HFFc6 (cell line): ENCODE measurements at regions not wholly inside any gene's neighbourhood (a gene's known extent, or its start where the extent isn't known, plus 50 kb on each side); places are given as distances from the start of the nearest gene placed in this dataset.

ENCODE experiments used
- DNase-seq: peaks from one replicate; pipeline ENCODE4 v3.0.0-alpha.2; 2018
- H3K27ac Mint-ChIP-seq: 2 replicates; pipeline ENCODE4 v1.8.0; 2020; ENCODE audit warnings: mild to moderate bottlenecking, mixed read lengths
- H3K27me3 Mint-ChIP-seq: 2 replicates; pipeline ENCODE4 v1.8.0; 2021; ENCODE audit warnings: mild to moderate bottlenecking, moderate library complexity, mixed read lengths; ENCODE audit not compliant: insufficient read depth
- H3K36me3 Mint-ChIP-seq: 2 replicates; pipeline ENCODE4 v1.8.0; 2021; ENCODE audit warnings: low read depth, mixed read lengths
- H3K4me1 Mint-ChIP-seq: 2 replicates; pipeline ENCODE4 v1.8.0; 2020; ENCODE audit warnings: low read depth, mixed read lengths
- H3K4me3 Mint-ChIP-seq: 2 replicates; pipeline ENCODE4 v1.8.0; 2020; ENCODE audit warnings: mild to moderate bottlenecking, moderate library complexity, mixed read lengths
- H3K9me3 Mint-ChIP-seq: 2 replicates; pipeline ENCODE4 v1.8.0; 2020; ENCODE audit warnings: mild to moderate bottlenecking, mixed read lengths
- CTCF ChIP-seq: fragments of 200-600 bp; sonication (generic); IDR thresholded peaks from 2 replicates; pipeline ENCODE4 v1.5.0; 2021; ENCODE audit warnings: antibody characterized with exemption, mild to moderate bottlenecking

GRCh38 chr1:232473324-232473723 lies 156.6 kb downstream of the SIPA1L2 start:
- no peaks in the 10 kb centered on the region for H3K36me3 Mint-ChIP-seq
- no peaks in the 10 kb centered on the region; the same call in 1 of the 2 replicates for H3K27me3 Mint-ChIP-seq
- peaks cover 55% of the 10 kb centered on the region for H3K9me3 Mint-ChIP-seq
- no peaks in the 10 kb centered on the region for H3K4me1 Mint-ChIP-seq
- DNase-seq = no peak
- no peak overlapping the region for H3K4me3 Mint-ChIP-seq
- TF ChIP-seq CTCF = no peak
- peak overlapping the region; percentile 7; the same call in 1 of the 2 replicates for H3K27ac Mint-ChIP-seq

- no peaks in the 10 kb centered on the region for H3K4me1 Mint-ChIP-seq
- H3K4me3 Mint-ChIP-seq = no peak overlapping the region
- peak; percentile 4 for DNase-seq
- peaks cover 57% of the 10 kb centered on the region for H3K9me3 Mint-ChIP-seq
- peak overlapping the region; percentile 7; the same call in 1 of the 2 replicates for H3K27ac Mint-ChIP-seq
- no peaks in the 10 kb centered on the region for H3K36me3 Mint-ChIP-seq
- no peaks in the 10 kb centered on the region; the same call in 1 of the 2 replicates for H3K27me3 Mint-ChIP-seq
- no peak for TF ChIP-seq CTCF
Observed at GRCh38 chr1:232472485-232473041, 157.4 kb downstream of the SIPA1L2 start.

- no peaks in the 10 kb centered on the region for H3K36me3 Mint-ChIP-seq
- no peak for TF ChIP-seq CTCF
- peaks cover 51% of the 10 kb centered on the region for H3K9me3 Mint-ChIP-seq
- H3K4me3 Mint-ChIP-seq = no peak overlapping the region
- no peaks in the 10 kb centered on the region for H3K27me3 Mint-ChIP-seq
- DNase-seq = no peak
- no peak overlapping the region for H3K27ac Mint-ChIP-seq
- no peaks in the 10 kb centered on the region for H3K4me1 Mint-ChIP-seq
Observed at GRCh38 chr1:232471250-232471649, 158.7 kb downstream of the SIPA1L2 start.

- H3K4me1 Mint-ChIP-seq = no peaks in the 10 kb centered on the region
- TF ChIP-seq CTCF = no peak
- H3K36me3 Mint-ChIP-seq = no peaks in the 10 kb centered on the region
- DNase-seq = no peak
- no peak overlapping the region for H3K4me3 Mint-ChIP-seq
- no peak overlapping the region for H3K27ac Mint-ChIP-seq
- peaks cover 55% of the 10 kb centered on the region for H3K9me3 Mint-ChIP-seq
- H3K27me3 Mint-ChIP-seq = no peaks in the 10 kb centered on the region
Observed at GRCh38 chr1:232470711-232471110, 159.2 kb downstream of the SIPA1L2 start.

GRCh38 chr1:232468249-232468648 lies 161.7 kb downstream of the SIPA1L2 start:
- H3K4me3 Mint-ChIP-seq = no peak overlapping the region
- no peak for DNase-seq
- no peaks in the 10 kb centered on the region for H3K36me3 Mint-ChIP-seq
- H3K27ac Mint-ChIP-seq = no peak overlapping the region
- no peak for TF ChIP-seq CTCF
- no peaks in the 10 kb centered on the region for H3K4me1 Mint-ChIP-seq
- H3K27me3 Mint-ChIP-seq = no peaks in the 10 kb centered on the region
- H3K9me3 Mint-ChIP-seq = peaks cover 54% of the 10 kb centered on the region
